A549 (cell line): ENCODE measurements at regions not wholly inside any gene's neighbourhood (a gene's known extent, or its start where the extent isn't known, plus 50 kb on each side); places are given as distances from the start of the nearest gene placed in this dataset.
A peak's percentile ranks its signal among the peaks of the same experiment; 100 is the strongest.

Experiments
- ATAC-seq, 2 experiments: fragments of 200-7000 bp in 1 of 2; fragments of >200 bp in 1 of 2; cut with Nextera tagmentation in 1 of 2; cut with Tn5 transposase in 1 of 2; 3 replicates each; pipeline versions ENCODE4 v1.8.0 to v1.9.1; 2018 to 2020; ENCODE audit warnings: mild to moderate bottlenecking in 1 of 2, moderate library complexity in 1 of 2
- CTCF ChIA-PET: fragments of 300-600 bp; sonication (Branson Sonifier 250); formaldehyde crosslinking; extraction: SDS; loops from one replicate; lab custom pipeline; 2021; ENCODE audit warnings: antibody characterized with exemption, inconsistent platforms; lab: Yijun Ruan, JAX
- POLR2A ChIA-PET: fragments of 350-600 bp; formaldehyde crosslinking; extraction: SDS; loops from one replicate; lab custom pipeline; 2021; ENCODE audit warnings: antibody characterized with exemption, inconsistent platforms; lab: Yijun Ruan, JAX
- DNase-seq, 2 experiments: peaks; one replicate each; pipeline versions ENCODE4 v3.0.0 to v3.0.0-alpha.2; 2011 to 2016; ENCODE audit warnings: low read depth in 1 of 2, low spot score in 1 of 2
- FAIRE-seq: peaks from 2 replicates; lab custom pipeline; 2011; peaks lifted over from hg19 to GRCh38; lab: Jason Lieb, UNC
- H3K27ac ChIP-seq, 2 experiments: fragments of >200 bp; sonication (Bioruptor Twin); formaldehyde crosslinking; 3 replicates each; pipeline ENCODE4 v1.5.1; 2016 to 2017
- H3K4me1 ChIP-seq: fragments of >200 bp; sonication (Bioruptor Twin); formaldehyde crosslinking; 3 replicates; pipeline ENCODE4 v1.6.1; 2016
- H3K4me2 ChIP-seq: fragments of >200 bp; sonication (Bioruptor Twin); formaldehyde crosslinking; 3 replicates; pipeline ENCODE4 v1.6.1; 2016
- H3K4me3 ChIP-seq: fragments of >200 bp; sonication (Bioruptor Twin); formaldehyde crosslinking; 3 replicates; pipeline ENCODE4 v1.5.1; 2016
- H3K9me3 ChIP-seq: fragments of >200 bp; sonication (Bioruptor Twin); formaldehyde crosslinking; 3 replicates; pipeline ENCODE4 v1.6.1; 2016
- ATOH8 ChIP-seq: fragments of 250-450 bp; sonication (Bioruptor Pico); IDR thresholded peaks from 2 replicates; pipeline ENCODE4 v1.5.0; 2020; ENCODE audit warnings: low read depth, mild to moderate bottlenecking, moderate library complexity
- BHLHE40 ChIP-seq: IDR thresholded peaks from 2 replicates; pipeline ENCODE4 v1.6.1; 2012; ENCODE audit warnings: low read depth, low read length, inconsistent platforms
- E2F6 ChIP-seq: IDR thresholded peaks from 2 replicates; pipeline ENCODE4 v1.6.1; 2012; ENCODE audit warnings: low read depth, borderline replicate concordance
- FOSB ChIP-seq: fragments of 250-450 bp; sonication (Bioruptor Pico); IDR thresholded peaks from 2 replicates; pipeline ENCODE4 v1.5.0; 2020; ENCODE audit warnings: mild to moderate bottlenecking, moderate library complexity
- FOSL2 ChIP-seq, 2 experiments: fragments of 450-650 bp in 1 of 2; fragments of >200 bp in 1 of 2; sonication (Bioruptor Twin) in 1 of 2; formaldehyde crosslinking; IDR thresholded peaks; 2 replicates each; pipeline versions ENCODE4 v1.5.0 to v1.6.1; 2016 to 2020; ENCODE audit warnings: mild to moderate bottlenecking in 1 of 2, moderate library complexity in 1 of 2
- GATA3 ChIP-seq: IDR thresholded peaks from 2 replicates; pipeline ENCODE4 v1.6.1; 2012; ENCODE audit warnings: borderline replicate concordance
- HDAC2 ChIP-seq: fragments of 200-600 bp; sonication (generic); IDR thresholded peaks from 2 replicates; pipeline ENCODE4 v1.6.1; 2016
- HEYL ChIP-seq: fragments of 250-450 bp; sonication (Bioruptor Pico); IDR thresholded peaks from 2 replicates; pipeline ENCODE4 v1.8.0; 2021; ENCODE audit warnings: mild to moderate bottlenecking, moderate library complexity
- HOXA7 ChIP-seq: fragments of 250-450 bp; sonication (Bioruptor Pico); IDR thresholded peaks from 2 replicates; pipeline ENCODE4 v1.5.0; 2020; ENCODE audit warnings: mild to moderate bottlenecking, moderate library complexity
- HOXB13 ChIP-seq: fragments of 250-450 bp; sonication (Bioruptor Pico); IDR thresholded peaks from 2 replicates; pipeline ENCODE4 v1.5.0; 2020; ENCODE audit warnings: low read depth, mild to moderate bottlenecking, moderate library complexity
- HOXB5 ChIP-seq: fragments of 250-450 bp; sonication (Bioruptor Pico); IDR thresholded peaks from 2 replicates; pipeline ENCODE4 v1.5.0; 2020; ENCODE audit warnings: mild to moderate bottlenecking, moderate library complexity
- JUN ChIP-seq, 2 experiments: fragments of >200 bp; sonication (Bioruptor Twin); formaldehyde crosslinking; IDR thresholded peaks; 2 replicates in 1 of 2; 3 replicates in 1 of 2; pipeline ENCODE4 v1.6.1; 2016 to 2017
- JUNB ChIP-seq: fragments of >200 bp; sonication (Bioruptor Twin); formaldehyde crosslinking; IDR thresholded peaks from 2 replicates; pipeline ENCODE4 v1.6.1; 2016
- KDM1A ChIP-seq: fragments of 200-600 bp; sonication (generic); IDR thresholded peaks from 2 replicates; pipeline ENCODE4 v1.6.1; 2016; ENCODE audit warnings: low read depth, mild to moderate bottlenecking
- KDM5A ChIP-seq: fragments of 200-600 bp; sonication (generic); IDR thresholded peaks from 2 replicates; pipeline ENCODE4 v1.6.1; 2016; ENCODE audit warnings: antibody characterized with exemption, mild to moderate bottlenecking
- MAZ ChIP-seq: fragments of 150-350 bp; IDR thresholded peaks from 2 replicates; pipeline ENCODE4 v1.6.1; 2014; ENCODE audit warnings: antibody characterized with exemption, low read depth, low read length, borderline replicate concordance
- MYC ChIP-seq: IDR thresholded peaks from 2 replicates; pipeline ENCODE4 v1.6.1; 2012; ENCODE audit warnings: mild to moderate bottlenecking, inconsistent platforms, low read length, improper control_type of control experiment, borderline replicate concordance
- NR3C1 ChIP-seq: fragments of >200 bp; sonication (Bioruptor Twin); formaldehyde crosslinking; IDR thresholded peaks from 3 replicates; pipeline ENCODE4 v1.6.1; 2017
- POLR2AphosphoS2 ChIP-seq: conservative IDR thresholded peaks from 2 replicates; pipeline ENCODE4 v1.6.1; 2012; ENCODE audit warnings: low read length, improper control_type of control experiment, inconsistent platforms
- RCOR1 ChIP-seq: fragments of 150-350 bp; IDR thresholded peaks from 2 replicates; pipeline ENCODE4 v1.6.1; 2014; ENCODE audit warnings: antibody characterized with exemption, low read length, low read depth
- SMC3 ChIP-seq: fragments of >200 bp; sonication (Bioruptor Twin); formaldehyde crosslinking; IDR thresholded peaks from 3 replicates; pipeline ENCODE4 v1.6.1; 2018; ENCODE audit warnings: inconsistent platforms
- ZFP36 ChIP-seq: fragments of 450-650 bp; IDR thresholded peaks from 2 replicates; pipeline ENCODE4 v1.6.1; 2014; ENCODE audit warnings: borderline replicate concordance; ENCODE audit not compliant: partially characterized antibody
- ZNF302 ChIP-seq: fragments of 250-450 bp; sonication (Bioruptor Pico); IDR thresholded peaks from 2 replicates; pipeline ENCODE4 v1.9.0; 2021; ENCODE audit warnings: inconsistent platforms, mild to moderate bottlenecking, moderate library complexity
- WGBS: methylation state at CpG from one replicate; pipeline ENCODE4 v1.1.6; 2017; ENCODE audit errors: missing lambda C conversion rate; 5-methylcytosine and 5-hydroxymethylcytosine counted together
- TF ChIP-seq, protein P1 (sequence below): fragments of 450-650 bp; IDR thresholded peaks from 2 replicates; pipeline ENCODE4 v1.6.1; 2014; ENCODE audit warnings: antibody characterized with exemption
- TF ChIP-seq, protein P2 (sequence below): fragments of >200 bp; sonication (Bioruptor Twin); formaldehyde crosslinking; IDR thresholded peaks from 2 replicates; pipeline ENCODE4 v1.6.1; 2016
- TF ChIP-seq, protein P3 (sequence below): fragments of 250-450 bp; sonication (Bioruptor Pico); IDR thresholded peaks from 2 replicates; pipeline ENCODE4 v1.5.0; 2021; ENCODE audit warnings: mild to moderate bottlenecking, moderate library complexity, borderline replicate concordance

GRCh38 chr9:129486756-129487657 lies 133.9 kb downstream of the C9orf50 start (continued):
- TF ChIP-seq ATOH8 (CRISPR knock-in tag) (no peak; the same call in 1 of the 2 replicates), MAZ (0 out of 2 replicates have a peak, but pooled peaks have one; percentile 9), SMC3 (no peak; the same call in 2 of the 3 replicates), HDAC2 (no peak), E2F6 (no peak), KDM1A (no peak), BHLHE40 (no peak), MYC (no peak), NR3C1 (no peak), GATA3 (no peak), FOSL2 (IDR thresholded peaks at IDR 0.05) (no peak), FOSL2 (CRISPR knock-in tag; IDR thresholded peaks at IDR 0.05) (peak; percentile 36; the same call in 1 of the 2 replicates), RCOR1 (no peak), POLR2AphosphoS2 (no peak)
- TF ChIP-seq, protein P1, sequence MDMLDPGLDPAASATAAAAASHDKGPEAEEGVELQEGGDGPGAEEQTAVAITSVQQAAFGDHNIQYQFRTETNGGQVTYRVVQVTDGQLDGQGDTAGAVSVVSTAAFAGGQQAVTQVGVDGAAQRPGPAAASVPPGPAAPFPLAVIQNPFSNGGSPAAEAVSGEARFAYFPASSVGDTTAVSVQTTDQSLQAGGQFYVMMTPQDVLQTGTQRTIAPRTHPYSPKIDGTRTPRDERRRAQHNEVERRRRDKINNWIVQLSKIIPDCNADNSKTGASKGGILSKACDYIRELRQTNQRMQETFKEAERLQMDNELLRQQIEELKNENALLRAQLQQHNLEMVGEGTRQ: no peak

DNA sequence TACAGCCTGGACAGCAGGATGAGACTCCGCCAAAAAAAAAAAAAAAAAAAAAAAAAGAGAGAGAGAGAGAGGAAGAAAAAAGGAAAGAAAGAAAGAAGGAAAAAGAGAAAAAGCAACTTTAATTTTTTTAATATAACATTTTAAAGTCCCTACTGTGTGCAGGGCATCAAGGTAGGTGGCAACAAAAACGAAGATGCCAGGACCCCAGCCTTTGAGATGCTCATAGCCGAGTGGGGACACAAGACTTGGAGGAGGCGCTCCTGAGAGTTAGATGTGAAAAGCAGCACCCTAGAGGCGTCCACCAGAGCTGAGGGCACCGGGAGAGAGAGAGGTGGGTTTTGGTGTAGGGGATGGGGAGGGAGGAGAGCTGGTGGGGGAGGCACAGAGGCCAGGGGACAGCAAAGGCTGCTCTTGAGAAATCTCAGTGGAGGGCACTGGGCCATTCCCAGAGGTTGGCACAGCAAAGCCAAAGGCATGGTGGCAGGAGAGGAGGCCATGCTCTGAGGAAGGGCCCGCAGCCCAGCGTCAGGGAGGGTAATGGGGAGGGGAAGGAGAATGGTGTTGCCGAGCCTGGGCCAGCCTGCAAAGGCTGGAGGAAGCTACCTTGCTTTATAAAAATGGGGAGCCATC lies 135.6 kb downstream of the C9orf50 start:
- ATAC-seq (no peak), FAIRE-seq (no peak), DNase-seq (peak in 1 of 2 experiments; percentile 49)
- POLR2A ChIA-PET: interaction anchor here (0.6 to 6.1 kb wide), 5 partner anchors 10 to 310 kb away, joined by 3 to 171 read pairs (median 11); partner anchors contain the start of gene IER5L
- Histone ChIP-seq H3K27ac (peak overlapping the region; percentile 99 to 100), H3K4me2 (peak overlapping the region; percentile 75; the same call in 2 of the 3 replicates), H3K9me3 (no peaks in the 10 kb centered on the region), H3K4me3 (no peak overlapping the region), H3K4me1 (peaks cover 90% of the 10 kb centered on the region)
- TF ChIP-seq HOXB13: 0 out of 2 replicates have a peak, but pooled peaks have one; percentile 51
- peak; percentile 10; the same call in 1 of the 2 replicates for TF ChIP-seq HOXB5 (CRISPR knock-in tag)
- TF ChIP-seq KDM5A: no peak
- WGBS: 57% methylated on average over 9 of the region's 9 CpGs
- CTCF ChIA-PET: interaction anchor here (0.6 to 9.3 kb wide), 13 partner anchors 10 to 357 kb away, joined by 3 to 63 read pairs (median 4); no protein-coding TSS in a partner anchor

GRCh38 chr9:129484352-129485000 lies 136.4 kb downstream of the C9orf50 start:
- Histone ChIP-seq H3K9me3 (no peaks in the 10 kb centered on the region), H3K4me1 (peaks cover 90% of the 10 kb centered on the region), H3K4me3 (no peak overlapping the region), H3K27ac (peak overlapping the region; percentile 99 to 100), H3K4me2 (peak overlapping the region; percentile 98)
- ATAC-seq (no peak), FAIRE-seq (no peak), DNase-seq (no peak)
- ChIA-PET CTCF (interaction anchor here (0.6 to 9.3 kb wide), 16 partner anchors 9 to 356 kb away, joined by 3 to 63 read pairs (median 4); partner anchors contain the start of gene IER5L), POLR2A (interaction anchor here (0.6 to 6.1 kb wide), 9 partner anchors 11 to 345 kb away, joined by 3 to 171 read pairs (median 12); partner anchors contain the start of gene IER5L)
- WGBS: 47% methylated on average over 11 of the region's 11 CpGs
- TF ChIP-seq BHLHE40 (no peak), JUN (IDR thresholded peaks at IDR 0.05) (peak in 1 of 2 experiments; percentile 45; a peak in 2 of 5 replicates), KDM5A (no peak), FOSB (CRISPR knock-in tag) (no peak), HOXB13 (no peak), ZNF302 (no peak), KDM1A (peak; percentile 74; the same call in 1 of the 2 replicates), HEYL (CRISPR knock-in tag) (0 out of 2 replicates have a peak, but pooled peaks have one; percentile 5), HDAC2 (peak; percentile 49; the same call in 1 of the 2 replicates), FOSL2 (IDR thresholded peaks at IDR 0.05) (no peak), FOSL2 (CRISPR knock-in tag; IDR thresholded peaks at IDR 0.05) (no peak), ZFP36 (peak; percentile 85), JUNB (no peak), HOXA7 (0 out of 2 replicates have a peak, but pooled peaks have one; percentile 21)
- TF ChIP-seq, protein P2, sequence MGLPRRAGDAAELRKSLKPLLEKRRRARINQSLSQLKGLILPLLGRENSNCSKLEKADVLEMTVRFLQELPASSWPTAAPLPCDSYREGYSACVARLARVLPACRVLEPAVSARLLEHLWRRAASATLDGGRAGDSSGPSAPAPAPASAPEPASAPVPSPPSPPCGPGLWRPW: no peak
- TF ChIP-seq, protein P3, sequence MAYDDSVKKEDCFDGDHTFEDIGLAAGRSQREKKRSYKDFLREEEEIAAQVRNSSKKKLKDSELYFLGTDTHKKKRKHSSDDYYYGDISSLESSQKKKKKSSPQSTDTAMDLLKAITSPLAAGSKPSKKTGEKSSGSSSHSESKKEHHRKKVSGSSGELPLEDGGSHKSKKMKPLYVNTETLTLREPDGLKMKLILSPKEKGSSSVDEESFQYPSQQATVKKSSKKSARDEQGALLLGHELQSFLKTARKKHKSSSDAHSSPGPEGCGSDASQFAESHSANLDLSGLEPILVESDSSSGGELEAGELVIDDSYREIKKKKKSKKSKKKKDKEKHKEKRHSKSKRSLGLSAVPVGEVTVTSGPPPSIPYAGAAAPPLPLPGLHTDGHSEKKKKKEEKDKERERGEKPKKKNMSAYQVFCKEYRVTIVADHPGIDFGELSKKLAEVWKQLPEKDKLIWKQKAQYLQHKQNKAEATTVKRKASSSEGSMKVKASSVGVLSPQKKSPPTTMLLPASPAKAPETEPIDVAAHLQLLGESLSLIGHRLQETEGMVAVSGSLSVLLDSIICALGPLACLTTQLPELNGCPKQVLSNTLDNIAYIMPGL (CRISPR knock-in tag): no peak
